DND-41 (cell line): ENCODE measurements at regions not wholly inside any gene's neighbourhood (a gene's known extent, or its start where the extent isn't known, plus 50 kb on each side); places are given as distances from the start of the nearest gene placed in this dataset.
"Not testable (repeated sequence)": the region's sequence is repeated elsewhere in the genome, so short reads cannot be mapped to it uniquely, and the experiment has no call there.

ENCODE experiments used
- ATAC-seq: fragments of 200-7000 bp; cut with Tn5 transposase; 3 replicates; pipeline ENCODE4 v1.9.1; 2021; ENCODE audit warnings: low read depth; ENCODE audit not compliant: insufficient read depth
- DNase-seq: peaks from one replicate; pipeline ENCODE4 v3.0.0-alpha.2; 2020
- H2AFZ ChIP-seq: 2 replicates; pipeline ENCODE4 v1.6.0; 2012; ENCODE audit warnings: low read depth, low read length
- H3K27ac ChIP-seq: 2 replicates; pipeline ENCODE4 v1.5.1; 2012; ENCODE audit warnings: low read length, inconsistent platforms
- H3K27me3 ChIP-seq: fragments of 200-600 bp; sonication (generic); 2 replicates; pipeline ENCODE4 v1.6.0; 2012; ENCODE audit warnings: low read length, mild to moderate bottlenecking, inconsistent platforms; ENCODE audit not compliant: insufficient read depth, poor library complexity
- H3K36me3 ChIP-seq: 2 replicates; pipeline ENCODE4 v1.5.1; 2012; ENCODE audit warnings: low read length, inconsistent platforms; ENCODE audit not compliant: insufficient read depth
- H3K4me1 ChIP-seq: 2 replicates; pipeline ENCODE4 v1.5.1; 2012; ENCODE audit warnings: mild to moderate bottlenecking, low read length; ENCODE audit not compliant: insufficient read depth
- H3K4me2 ChIP-seq: 2 replicates; pipeline ENCODE4 v1.6.0; 2012; ENCODE audit warnings: mild to moderate bottlenecking, moderate library complexity, low read length, inconsistent platforms; ENCODE audit not compliant: insufficient read depth
- H3K4me3 ChIP-seq, 2 experiments: fragments of 200-600 bp in 1 of 2; shearing (Covaris generic) in 1 of 2; 2 replicates each; pipeline ENCODE4 v1.5.1; 2012 to 2016; ENCODE audit warnings: inconsistent platforms in 2 of 2, low read length in 2 of 2, mild to moderate bottlenecking in 2 of 2, low read depth in 1 of 2, moderate library complexity in 1 of 2
- H3K79me2 ChIP-seq: 2 replicates; pipeline ENCODE4 v1.6.0; 2012; ENCODE audit warnings: low read length, inconsistent platforms; ENCODE audit not compliant: insufficient read depth
- H3K9ac ChIP-seq: 2 replicates; pipeline ENCODE4 v1.6.0; 2012; ENCODE audit warnings: low read depth, mild to moderate bottlenecking, inconsistent platforms, low read length, moderate library complexity
- H3K9me3 ChIP-seq: 2 replicates; pipeline ENCODE4 v1.5.1; 2012; ENCODE audit warnings: low read length, moderate library complexity, mild to moderate bottlenecking, inconsistent platforms; ENCODE audit not compliant: insufficient read depth, severe bottlenecking
- H4K20me1 ChIP-seq: 2 replicates; pipeline ENCODE4 v1.6.0; 2012; ENCODE audit warnings: low read length; ENCODE audit not compliant: insufficient read depth
- EZH2 ChIP-seq: IDR thresholded peaks from 3 replicates; pipeline ENCODE4 v1.6.1; 2012; ENCODE audit warnings: borderline replicate concordance, low read depth, mild to moderate bottlenecking, moderate library complexity, low read length, inconsistent platforms; ENCODE audit not compliant: severe bottlenecking
- TF ChIP-seq, protein P1 (sequence below): IDR thresholded peaks from 2 replicates; pipeline ENCODE4 v1.5.1; 2012; ENCODE audit warnings: borderline replicate concordance, low read length, moderate library complexity, mild to moderate bottlenecking; ENCODE audit not compliant: poor library complexity, severe bottlenecking; ENCODE audit errors: extremely low read depth

- no peak overlapping the region for H2AFZ ChIP-seq
- H3K79me2 ChIP-seq = no peaks in the 10 kb centered on the region
- TF ChIP-seq, protein P1, sequence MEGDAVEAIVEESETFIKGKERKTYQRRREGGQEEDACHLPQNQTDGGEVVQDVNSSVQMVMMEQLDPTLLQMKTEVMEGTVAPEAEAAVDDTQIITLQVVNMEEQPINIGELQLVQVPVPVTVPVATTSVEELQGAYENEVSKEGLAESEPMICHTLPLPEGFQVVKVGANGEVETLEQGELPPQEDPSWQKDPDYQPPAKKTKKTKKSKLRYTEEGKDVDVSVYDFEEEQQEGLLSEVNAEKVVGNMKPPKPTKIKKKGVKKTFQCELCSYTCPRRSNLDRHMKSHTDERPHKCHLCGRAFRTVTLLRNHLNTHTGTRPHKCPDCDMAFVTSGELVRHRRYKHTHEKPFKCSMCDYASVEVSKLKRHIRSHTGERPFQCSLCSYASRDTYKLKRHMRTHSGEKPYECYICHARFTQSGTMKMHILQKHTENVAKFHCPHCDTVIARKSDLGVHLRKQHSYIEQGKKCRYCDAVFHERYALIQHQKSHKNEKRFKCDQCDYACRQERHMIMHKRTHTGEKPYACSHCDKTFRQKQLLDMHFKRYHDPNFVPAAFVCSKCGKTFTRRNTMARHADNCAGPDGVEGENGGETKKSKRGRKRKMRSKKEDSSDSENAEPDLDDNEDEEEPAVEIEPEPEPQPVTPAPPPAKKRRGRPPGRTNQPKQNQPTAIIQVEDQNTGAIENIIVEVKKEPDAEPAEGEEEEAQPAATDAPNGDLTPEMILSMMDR = no peak
- TF ChIP-seq EZH2 = no peak
- H3K9ac ChIP-seq = no peak overlapping the region
- H3K4me3 ChIP-seq = no peak overlapping the region
- H3K9me3 ChIP-seq = no peaks in the 10 kb centered on the region
- no peaks in the 10 kb centered on the region for H3K4me1 ChIP-seq
- no peak for ATAC-seq
- no peak overlapping the region for H3K27ac ChIP-seq
- H4K20me1 ChIP-seq = no peaks in the 10 kb centered on the region
- no peak overlapping the region for H3K4me2 ChIP-seq
- H3K27me3 ChIP-seq = no peaks in the 10 kb centered on the region
- no peaks in the 10 kb centered on the region for H3K36me3 ChIP-seq
- no peak for DNase-seq
Observed at GRCh38 chr9:134571326-134571931, 70.2 kb upstream of the COL5A1 start.

- Histone ChIP-seq H3K79me2 (no peaks in the 10 kb centered on the region), H3K4me2 (no peak overlapping the region), H3K9me3 (no peaks in the 10 kb centered on the region), H4K20me1 (no peaks in the 10 kb centered on the region), H3K36me3 (no peaks in the 10 kb centered on the region), H2AFZ (no peak overlapping the region), H3K4me1 (no peaks in the 10 kb centered on the region), H3K27ac (no peak overlapping the region), H3K27me3 (no peaks in the 10 kb centered on the region), H3K4me3 (no peak overlapping the region), H3K9ac (no peak overlapping the region)
- peak; percentile 58; the same call in 2 of the 3 replicates for ATAC-seq
- TF ChIP-seq, protein P1 = no peak
- no peak for TF ChIP-seq EZH2
- peak; percentile 9 for DNase-seq
Observed at GRCh38 chr9:134571946-134572917, 69.4 kb upstream of the COL5A1 start.

DNA sequence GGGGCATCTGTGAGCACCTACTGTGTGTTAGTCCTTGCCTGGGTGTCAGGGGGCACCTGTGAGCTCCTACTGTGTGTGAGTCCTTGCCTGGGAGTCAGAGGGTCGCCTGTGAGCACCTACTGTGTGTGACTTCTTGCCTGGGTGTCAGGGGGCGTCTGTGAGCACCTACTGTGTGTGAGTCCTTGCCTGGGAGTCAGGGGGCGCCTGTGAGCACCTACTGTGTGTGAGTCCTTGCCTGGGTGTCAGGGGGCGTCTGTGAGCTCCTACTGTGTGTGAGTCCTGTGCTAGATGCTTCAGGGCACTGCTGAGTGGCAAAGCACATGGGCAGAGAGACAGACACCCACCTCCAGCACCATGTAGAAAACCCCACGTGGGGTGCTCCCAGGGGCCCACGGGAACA lies 66.9 kb upstream of the COL5A1 start:
- H3K9me3 ChIP-seq, ATAC-seq, H3K36me3 ChIP-seq, H4K20me1 ChIP-seq, H3K9ac ChIP-seq, H3K4me2 ChIP-seq, DNase-seq, H3K27ac ChIP-seq, H3K79me2 ChIP-seq, H3K4me3 ChIP-seq, H3K27me3 ChIP-seq, H3K4me1 ChIP-seq, H2AFZ ChIP-seq: not testable (repeated sequence)
